GM21576 (cell line): ENCODE measurements at regions not wholly inside any gene's neighbourhood (a gene's known extent, or its start where the extent isn't known, plus 50 kb on each side); places are given as distances from the start of the nearest gene placed in this dataset.
A peak's percentile ranks its signal among the peaks of the same experiment; 100 is the strongest.
"Not testable (repeated sequence)": the region's sequence is repeated elsewhere in the genome, so short reads cannot be mapped to it uniquely, and the experiment has no call there.

Experiments used
- ATAC-seq: cut with Tn5 transposase; IDR thresholded peaks from one replicate; pipeline ENCODE4 v1.9.1; 2021; ENCODE audit warnings: mild to moderate bottlenecking, moderate library complexity; ENCODE audit not compliant: unreplicated experiment

DNA sequence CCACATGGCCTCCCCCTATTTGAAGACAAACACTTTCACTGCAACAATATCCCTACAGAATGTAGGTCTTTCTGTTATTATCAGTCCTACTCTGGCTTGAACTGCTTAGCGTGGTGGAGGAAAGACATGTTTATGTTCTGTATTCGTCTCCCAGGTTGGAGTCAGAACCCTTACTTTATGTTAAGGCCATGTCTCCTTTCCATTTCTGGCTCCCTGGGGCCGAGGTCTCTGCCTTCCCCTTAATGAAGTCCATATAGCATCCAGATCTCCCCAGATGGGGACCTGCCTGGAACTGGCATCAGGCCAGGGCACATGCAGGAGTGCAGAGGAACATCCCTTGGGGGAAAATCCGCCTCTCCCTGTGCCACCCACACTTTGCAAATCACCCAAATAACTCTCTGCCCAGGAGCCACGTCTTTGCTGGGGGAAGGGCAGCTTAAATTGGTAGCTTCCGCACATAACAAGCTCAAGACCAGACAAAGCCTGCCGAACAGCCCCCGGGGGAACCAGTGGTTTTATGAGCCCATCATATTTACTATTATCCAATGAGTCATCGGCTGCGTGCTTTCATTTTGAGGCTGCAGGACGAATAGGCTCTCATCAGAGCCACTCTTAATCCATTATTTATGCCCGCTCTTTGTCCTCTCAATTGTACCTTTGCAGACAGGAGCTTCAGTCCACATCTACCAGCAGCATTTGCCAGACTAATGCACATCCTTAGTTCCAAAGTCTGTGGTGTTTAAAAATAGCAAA lies 237.0 kb downstream of the UACA start:
- ATAC-seq = no peak

DNA sequence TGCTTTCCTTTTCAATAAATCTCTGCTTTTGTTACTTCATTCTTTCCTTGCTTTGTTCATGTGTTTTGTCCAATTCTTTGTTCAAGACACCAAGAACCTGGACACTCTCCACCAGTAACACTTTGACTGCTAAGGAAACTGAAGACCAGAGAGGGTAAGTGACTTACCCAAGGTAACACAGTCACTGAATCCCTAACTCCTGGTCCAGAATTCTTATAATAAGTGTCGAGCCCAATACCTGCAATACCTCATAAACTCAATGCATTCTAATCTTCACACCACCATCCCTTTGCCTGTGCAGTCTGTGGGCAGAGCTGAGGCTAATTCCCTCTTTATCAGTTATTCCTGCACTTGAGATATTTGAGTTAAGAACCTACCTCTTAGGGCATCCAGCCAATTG lies 237.8 kb downstream of the UACA start:
- no peak for ATAC-seq

DNA sequence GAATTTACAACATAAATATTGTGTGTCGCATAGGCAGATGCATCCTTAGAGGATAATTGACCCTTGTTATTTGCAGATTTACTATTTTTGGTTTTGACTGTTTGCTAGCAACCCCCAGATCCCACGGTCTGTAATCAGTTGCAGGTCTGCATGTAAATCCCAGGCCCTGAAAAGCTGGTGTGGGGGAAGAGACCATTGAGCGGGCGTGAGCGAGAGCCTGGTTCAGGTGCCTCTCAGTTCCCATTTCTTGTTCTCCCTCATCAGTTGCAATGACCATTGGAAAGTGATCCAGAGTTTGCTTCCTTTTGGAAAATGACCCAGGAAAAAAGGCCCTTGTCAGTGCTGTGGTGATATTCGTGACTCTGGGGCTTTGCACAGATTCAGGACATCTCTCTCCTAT lies 238.9 kb downstream of the UACA start:
- no peak for ATAC-seq

DNA sequence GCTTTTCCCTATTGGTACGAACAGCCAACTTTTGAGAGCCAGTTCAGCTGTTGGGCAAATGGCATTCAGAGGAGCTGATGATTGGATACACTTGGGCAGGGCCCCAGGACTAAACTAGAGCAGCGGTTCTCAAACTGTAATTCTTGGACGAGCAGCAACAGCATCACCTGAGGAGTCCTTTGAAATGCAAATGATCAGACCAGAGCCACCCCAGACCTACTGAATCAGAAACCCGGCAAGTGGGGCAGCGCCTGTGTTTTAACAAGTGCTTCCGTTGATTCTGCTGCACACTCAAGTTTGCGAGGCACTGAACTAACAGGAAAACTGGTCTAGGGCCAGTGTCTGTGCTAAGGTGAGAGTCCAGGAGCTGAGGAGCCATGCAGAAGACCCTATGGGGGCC lies 239.7 kb downstream of the UACA start:
- ATAC-seq = no peak

DNA sequence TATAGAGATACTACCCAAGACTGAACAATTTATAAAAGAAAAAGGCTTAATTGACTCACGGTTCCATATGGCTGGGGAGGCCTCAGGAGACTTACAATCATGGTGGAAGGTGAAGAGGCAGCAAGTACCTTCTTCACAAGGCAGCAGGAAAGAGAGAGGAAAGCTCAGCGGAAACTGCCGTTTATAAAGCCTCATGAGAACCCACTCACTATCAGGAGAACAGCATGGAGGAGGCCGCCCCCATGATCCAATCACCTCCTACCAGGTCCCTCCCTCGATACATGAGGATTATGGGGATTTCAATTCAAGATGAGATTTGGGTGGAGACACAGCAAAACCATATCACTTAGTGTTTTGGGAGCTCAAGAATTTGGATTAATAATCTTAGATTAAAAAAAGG lies 240.2 kb downstream of the UACA start:
- ATAC-seq = no peak

DNA sequence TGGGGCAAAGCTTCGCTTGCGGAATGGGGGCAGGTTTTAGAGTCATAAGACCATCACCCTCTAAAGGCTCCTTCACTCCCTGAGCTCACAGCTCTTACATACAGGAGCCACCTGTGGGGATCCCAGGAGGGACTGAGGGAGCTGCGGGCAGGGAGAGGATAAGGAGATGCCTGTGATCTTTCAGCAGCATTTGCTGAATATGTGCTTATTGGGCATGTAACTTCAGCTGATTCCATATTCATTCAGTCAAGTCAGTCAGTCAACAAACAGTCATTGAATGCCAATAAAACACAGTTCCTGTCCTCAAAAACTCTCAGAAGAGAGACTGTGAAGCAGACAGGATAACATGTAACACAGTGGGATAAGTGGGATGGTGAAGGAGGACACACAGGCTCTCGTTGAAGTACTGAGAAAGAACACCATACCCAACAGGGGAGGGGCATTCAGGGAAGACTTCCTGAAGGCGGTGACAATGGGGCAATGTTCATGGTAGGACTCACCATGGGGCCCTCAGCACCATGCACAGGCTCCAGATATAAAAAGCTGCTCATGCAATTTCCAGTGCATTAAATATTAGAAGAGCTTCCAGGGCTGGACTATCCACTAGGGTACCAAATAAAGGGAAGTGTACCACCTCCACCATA lies 240.9 kb downstream of the UACA start:
- no peak for ATAC-seq

DNA sequence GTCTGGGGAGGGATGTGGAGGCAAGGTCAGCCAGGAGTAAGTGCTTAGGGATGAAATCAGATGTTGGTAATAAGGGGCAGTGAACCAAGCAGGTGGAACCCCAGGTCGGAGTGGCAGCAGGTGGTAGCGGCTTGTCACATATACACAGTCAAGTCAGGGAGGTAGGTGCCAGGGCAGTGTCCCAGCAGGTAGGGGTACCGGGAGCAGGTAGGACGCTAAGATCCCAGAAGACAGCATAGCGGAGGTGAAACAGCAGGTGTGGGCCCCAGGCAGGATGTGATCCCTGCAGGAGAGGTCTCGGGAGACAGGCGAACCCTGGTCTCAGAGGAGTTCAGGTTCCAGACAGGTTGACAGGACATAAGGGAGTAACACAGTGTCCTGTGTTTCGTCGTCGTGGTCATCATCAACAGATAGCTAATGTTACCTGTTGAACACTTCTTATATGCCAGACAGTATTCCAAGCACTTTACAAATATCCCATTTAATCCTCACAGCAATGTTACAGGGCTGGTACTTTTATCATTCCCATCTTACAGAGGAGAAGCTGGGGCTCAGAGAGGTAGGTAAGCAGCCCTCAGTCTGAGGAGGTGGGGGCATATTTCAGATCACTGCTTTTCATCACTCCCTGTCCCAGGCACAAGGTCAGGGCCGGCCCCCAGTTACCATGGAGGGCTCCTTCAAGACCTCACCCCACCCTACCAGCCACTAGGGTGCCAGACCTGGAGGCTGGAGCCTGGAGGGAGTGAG lies 241.6 kb downstream of the UACA start:
- ATAC-seq = no peak

DNA sequence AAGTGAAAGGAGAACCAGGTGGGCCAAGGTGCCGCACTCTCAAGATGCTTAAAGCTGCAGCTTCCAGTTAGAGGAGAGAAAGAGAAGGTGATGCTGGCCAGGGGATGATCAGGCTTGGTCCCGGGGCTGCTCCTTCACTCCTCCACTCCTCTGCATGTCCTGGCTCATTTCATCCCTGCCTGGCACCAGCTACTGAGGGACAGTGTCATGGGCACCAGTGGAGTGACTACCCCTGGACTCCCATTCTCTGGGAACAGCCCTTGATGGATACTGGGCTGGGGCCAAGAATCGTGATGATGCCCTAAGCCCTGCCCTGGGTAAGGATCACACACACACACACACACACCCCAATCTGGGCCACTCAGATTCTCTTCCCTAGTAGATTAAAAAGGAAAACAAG lies 243.7 kb downstream of the UACA start:
- no peak for ATAC-seq

DNA sequence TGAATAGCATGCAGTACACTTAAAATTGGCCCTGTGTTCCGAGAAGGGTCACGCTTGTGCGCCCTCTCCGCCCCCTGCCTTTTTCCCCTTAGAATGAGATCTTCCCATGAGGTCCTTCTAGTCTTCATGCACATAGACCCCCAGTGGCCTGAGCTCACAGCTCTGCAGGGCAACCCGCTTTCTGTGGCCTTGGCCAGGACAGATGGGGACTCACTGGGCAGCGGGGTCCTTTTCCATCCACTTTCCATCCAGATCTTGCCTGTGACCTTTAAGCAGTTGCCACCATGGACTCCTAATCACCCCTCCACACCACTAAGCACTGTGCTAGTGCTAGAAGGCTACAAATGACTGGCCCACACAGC lies 244.4 kb downstream of the UACA start:
- no peak for ATAC-seq

DNA sequence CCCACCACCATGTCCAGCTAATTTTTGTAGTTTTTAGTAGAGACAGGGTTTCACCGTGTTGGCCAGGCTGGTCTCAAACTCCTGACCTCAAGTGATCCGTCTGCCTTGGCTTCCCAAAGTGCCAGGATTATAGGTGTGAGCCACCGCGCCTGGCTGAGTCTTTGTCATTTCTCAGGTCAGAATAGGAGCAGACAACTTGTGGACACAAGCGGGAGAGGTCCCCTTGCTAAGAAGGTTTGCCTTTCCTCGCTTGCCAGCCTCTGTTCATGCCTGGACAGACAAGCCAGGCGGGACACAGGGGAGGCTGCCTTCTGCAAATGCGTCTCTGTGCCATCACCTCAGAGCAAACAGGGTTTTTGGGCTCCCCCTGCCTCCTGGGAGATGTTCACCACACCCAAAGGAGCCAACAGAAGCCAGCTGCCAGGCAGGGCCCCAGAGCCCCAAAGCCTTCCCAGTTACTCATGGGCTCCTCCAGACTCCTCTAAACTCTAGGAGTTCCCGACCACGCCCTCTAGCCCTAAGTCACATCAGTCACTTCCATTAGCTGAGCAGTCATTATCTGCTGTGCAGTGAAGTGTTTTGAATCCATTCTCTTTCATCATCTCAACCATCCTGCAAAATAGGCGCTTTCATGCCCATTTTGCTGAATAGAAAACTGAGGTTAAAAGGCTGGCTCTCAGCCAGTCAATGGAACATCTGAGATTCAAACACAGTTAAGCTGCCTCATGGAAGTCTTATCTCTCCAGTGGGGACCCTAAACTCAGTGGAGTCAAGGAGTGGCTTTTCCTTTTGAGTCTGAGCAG lies 245.0 kb downstream of the UACA start:
- ATAC-seq = no peak

DNA sequence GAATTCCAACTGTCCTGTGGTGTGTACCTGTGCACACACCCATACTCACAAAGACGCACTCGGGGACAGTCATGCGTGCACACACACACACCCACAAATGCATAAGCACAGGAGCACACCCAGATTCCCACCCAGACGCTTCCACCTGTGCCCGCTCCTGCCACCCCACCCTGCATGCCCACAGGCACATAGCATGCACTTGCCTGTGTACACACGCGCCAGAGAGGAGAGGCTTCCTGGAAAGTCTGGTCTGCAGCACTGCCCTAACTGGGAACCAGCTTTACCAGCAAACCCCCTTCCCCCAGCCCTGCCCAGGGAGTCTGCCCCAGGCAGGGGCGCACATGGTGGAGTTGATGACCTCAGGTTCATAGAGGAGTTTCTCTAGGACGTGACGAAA lies 246.2 kb downstream of the UACA start:
- no peak for ATAC-seq

DNA sequence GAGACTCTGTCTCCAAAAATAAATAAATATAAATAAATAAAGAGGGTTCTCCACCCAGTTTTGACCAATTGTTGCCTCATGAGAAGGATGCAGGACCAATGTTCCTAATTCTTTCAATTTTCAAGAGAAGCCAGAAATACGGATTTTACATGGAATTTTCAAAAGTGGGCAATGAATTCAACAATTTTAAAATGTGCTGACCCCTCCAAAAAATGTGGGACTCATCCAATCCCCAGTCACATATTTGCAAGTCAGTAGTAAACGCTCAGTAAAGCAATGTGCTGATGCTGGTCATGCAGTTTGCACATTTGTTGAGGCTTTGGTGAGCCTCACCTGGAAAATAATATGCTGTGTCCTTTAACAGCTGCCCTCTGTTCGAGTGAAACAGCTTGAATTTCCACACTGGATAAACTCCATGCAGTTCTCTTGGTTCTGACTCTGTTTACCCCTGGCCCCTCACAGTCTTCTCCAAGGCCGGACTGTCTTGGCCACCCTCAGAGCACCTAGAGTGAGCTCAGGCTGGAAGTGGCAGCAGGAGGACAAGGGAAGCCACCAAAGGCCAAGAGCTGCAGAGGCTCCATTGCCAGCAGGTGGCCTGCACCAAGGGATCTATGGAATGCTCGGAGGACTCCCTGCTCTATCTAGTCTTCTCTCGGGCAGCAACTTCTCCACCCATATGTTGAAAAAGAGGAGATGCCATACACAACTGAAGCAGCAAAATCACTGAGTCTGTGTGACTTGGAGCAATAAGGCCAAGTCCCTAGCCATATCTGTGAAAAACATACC lies 246.8 kb downstream of the UACA start:
- no peak for ATAC-seq

DNA sequence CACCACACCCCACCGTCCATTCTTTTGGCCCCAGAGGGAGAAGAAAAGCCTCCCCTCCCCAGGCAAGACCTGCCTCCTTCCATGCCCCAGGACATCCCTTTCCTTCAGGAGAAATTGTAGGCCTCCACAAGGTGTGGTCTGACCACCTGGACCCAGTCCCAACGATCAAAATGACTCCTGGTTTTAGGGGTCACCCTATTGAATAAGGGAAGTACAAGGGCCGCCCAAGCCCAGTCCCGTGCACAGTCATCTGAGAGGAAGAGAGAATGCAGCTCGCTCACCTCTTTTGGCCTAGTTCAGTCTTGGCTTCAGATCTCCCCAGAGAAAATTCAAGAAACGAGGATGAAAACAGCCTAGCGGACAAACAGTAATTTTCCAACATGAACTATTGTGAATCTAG lies 249.1 kb downstream of the UACA start:
- ATAC-seq = no peak

DNA sequence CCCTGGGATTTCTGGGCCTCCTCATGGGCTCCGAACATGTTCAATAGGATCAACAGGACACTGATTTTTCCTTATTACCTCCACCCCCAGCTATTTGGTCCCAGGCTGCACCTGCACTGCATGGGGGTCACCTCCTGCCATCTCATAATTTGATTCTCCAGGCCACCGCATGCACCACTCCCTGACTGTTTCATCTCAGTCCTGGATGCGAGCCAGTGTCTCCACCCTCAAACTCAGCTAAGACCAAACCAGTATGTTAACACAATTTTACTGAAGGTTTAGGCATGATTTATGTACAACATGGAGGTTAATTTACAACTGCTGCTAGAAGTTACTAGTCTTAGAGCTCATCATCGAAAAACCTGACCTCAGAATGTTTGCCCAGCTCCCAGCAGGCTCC lies 249.5 kb downstream of the UACA start:
- ATAC-seq = no peak

DNA sequence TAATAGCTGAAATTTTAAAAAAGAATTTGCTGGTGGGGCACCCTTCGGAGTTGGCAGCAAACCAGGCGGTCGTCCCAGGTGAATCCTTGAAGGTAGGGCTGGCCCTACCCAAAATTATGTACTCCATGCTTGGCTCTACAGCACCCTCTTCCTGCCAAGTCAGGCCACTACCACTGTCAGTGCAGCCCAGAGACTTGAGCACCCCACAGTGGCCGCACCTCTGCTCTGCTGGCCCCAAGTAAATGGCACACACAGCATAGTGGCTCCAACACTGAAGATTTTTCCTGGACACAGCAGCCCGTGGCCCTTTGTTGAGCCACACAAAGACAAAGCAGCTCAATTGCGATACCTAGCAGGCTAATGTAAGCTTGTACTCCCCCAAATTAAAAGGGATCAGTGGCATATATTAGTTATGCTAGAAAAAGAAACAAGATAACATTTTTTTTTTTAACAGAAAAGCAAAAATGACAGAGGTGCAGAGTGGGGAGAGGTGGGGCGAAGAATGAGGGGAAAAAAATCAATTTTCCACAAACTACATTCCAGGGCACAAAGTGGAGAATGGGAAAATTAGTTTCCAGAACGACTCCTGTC lies 250.5 kb downstream of the UACA start:
- peak; percentile 71 for ATAC-seq

DNA sequence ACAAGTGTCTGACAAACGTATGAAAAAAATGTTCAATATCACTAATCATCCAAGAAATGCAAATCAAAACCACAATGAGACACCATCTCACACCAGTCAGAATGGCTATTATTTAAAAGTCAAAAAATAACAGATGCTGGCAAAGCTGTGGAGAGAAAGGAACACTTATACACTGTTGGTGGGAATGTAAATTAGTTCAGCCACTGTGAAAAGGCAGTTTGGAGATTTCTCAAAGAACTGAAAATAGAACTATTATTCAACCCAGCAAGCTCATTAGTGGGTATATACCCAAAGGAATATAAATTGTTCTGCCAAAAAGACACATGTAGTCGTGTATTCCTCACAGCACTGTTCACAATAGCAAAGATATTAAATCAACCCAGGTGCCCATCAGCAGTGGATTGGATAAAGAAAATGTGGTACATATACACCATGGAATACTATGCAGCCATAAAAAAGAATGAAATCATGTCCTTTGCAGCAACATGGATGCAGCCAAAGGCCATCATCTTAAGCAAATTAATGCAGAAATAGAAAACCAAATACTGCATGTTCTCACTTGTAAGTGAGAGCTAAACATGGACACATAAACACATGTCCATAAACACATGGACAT lies 251.3 kb downstream of the UACA start:
- ATAC-seq = not testable (repeated sequence)

DNA sequence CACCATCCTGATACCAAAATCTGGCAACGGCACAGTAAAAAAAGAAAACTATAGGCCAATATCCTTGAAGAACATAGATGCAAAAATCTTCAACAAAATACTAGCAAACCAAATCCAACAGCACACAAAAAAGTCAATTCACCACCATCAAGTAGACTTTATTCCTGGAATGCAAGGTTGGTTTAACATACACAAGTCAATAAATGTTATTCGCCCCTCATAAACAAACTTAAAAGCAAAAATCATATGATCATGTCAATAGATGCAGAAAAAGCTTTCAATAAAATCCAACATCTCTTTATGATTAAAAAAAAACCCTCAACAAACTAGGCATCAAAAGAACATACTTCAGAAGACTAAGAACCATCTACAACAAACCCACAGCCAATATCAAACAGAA lies 252.9 kb downstream of the UACA start:
- no peak for ATAC-seq

DNA sequence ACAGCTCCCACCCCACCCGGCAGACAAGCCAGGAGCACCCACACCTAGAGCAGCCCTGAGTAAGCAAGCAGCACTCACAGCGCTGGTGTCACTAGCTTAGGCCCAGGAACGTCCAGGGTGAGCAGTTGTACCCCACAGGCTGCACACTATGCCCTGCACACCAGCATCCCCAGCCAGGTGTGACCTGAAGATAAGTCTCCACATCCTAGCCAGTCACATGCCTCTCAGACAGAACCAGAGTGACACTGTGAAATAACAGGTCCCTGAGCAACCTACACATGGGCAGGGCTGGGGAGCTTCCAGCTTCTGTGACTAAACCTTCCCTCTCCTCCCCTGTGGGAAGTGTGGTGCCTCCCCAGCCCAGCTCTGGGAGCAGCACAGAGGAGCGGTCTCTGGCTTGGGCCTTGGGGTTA lies 253.6 kb downstream of the UACA start:
- ATAC-seq = no peak

DNA sequence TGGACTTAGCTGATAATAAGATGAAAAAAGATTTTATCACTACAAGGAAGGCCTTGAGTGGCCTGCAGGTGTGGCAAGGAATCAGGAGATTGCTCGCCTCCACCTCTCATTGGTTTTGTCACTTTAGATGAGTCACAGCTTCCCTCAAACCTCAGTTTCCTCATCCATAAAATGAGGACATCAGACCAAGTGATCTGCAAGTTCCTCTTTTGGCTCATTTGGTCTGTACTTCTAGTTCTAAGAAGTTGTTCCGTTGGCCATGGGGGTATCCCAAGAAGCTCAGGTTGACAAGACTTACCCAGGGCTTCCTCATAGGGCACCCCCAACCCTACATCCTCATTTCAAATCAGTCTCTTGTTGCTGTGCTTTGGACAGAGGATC lies 254.1 kb downstream of the UACA start:
- ATAC-seq = no peak
